RWPE1 (cell line): ENCODE measurements at regions not wholly inside any gene's neighbourhood (a gene's known extent, or its start where the extent isn't known, plus 50 kb on each side); places are given as distances from the start of the nearest gene placed in this dataset.

ENCODE experiments used
- CTCF ChIA-PET: fragments of 350-600 bp; sonication (Branson Sonifier 250); formaldehyde crosslinking; extraction: SDS; loops from one replicate; lab custom pipeline; 2021; lab: Yijun Ruan, JAX
- POLR2A ChIA-PET: fragments of 400-600 bp; formaldehyde crosslinking; extraction: SDS; loops from one replicate; lab custom pipeline; 2020; ENCODE audit warnings: antibody characterized with exemption; ENCODE audit not compliant: low non-redundant PET; lab: Yijun Ruan, JAX
- DNase-seq: peaks from one replicate; pipeline ENCODE4 v3.0.0; 2012; ENCODE audit warnings: low spot score
- H3K27ac ChIP-seq: fragments of 450-650 bp; 2 replicates; pipeline ENCODE4 v1.5.1; 2017
- TF ChIP-seq, protein P1 (sequence below): fragments of 450-650 bp; conservative IDR thresholded peaks from 2 replicates; pipeline ENCODE4 v1.5.1; 2017; ENCODE audit warnings: low read depth, mild to moderate bottlenecking

DNA sequence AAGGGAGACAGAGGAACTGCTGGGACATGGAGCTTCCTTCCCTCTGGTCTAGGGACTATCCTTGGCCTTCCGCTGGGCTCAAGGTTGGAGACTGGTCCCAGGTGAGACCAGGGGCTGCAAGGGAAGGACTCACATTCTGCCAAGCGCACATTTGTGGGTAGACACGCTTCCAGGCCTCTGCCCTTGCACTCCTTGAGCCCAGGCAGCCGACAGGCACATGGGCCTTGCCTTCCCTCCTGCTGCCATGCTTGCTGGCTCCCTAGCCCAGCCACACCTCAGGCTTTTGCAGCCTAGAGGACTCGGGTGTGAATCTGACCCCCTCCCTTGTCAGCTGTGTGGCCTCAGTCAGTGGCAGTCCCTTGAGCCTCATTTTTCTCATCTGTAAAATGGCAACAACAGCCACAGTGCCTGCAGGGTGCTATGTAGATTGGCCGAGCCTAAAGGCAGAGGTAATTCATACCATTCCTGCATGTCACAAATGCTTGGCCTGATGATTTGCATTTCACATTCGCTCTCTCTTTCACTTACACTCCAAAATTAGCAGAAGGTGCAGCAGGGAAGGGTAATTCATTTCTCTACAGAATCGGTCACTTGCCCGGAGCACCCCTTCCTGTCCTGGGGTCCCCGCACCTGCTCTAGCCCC, 57.6 kb upstream of the NECTIN1 start:
- CTCF ChIA-PET = no interaction called here
- TF ChIP-seq, protein P1, sequence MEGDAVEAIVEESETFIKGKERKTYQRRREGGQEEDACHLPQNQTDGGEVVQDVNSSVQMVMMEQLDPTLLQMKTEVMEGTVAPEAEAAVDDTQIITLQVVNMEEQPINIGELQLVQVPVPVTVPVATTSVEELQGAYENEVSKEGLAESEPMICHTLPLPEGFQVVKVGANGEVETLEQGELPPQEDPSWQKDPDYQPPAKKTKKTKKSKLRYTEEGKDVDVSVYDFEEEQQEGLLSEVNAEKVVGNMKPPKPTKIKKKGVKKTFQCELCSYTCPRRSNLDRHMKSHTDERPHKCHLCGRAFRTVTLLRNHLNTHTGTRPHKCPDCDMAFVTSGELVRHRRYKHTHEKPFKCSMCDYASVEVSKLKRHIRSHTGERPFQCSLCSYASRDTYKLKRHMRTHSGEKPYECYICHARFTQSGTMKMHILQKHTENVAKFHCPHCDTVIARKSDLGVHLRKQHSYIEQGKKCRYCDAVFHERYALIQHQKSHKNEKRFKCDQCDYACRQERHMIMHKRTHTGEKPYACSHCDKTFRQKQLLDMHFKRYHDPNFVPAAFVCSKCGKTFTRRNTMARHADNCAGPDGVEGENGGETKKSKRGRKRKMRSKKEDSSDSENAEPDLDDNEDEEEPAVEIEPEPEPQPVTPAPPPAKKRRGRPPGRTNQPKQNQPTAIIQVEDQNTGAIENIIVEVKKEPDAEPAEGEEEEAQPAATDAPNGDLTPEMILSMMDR = no peak

DNA sequence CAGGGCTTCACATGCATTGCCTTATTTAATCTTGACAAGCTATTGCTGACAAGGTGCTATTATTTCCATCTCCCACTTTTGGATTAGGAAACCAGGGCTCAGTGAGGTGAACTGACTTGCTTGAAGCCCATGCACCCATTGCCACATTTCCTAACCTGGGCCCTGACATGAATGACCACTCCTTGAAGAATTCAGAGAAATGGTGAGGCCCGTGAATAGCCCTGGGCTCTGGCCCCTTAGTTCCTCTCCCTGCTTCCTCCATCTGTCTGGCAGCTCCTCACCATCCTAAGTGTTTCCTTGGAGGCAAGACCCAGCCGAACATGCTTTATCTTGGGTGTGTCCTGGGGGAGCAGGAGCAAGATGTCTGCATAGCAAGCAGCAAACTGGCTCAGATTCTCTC, 56.1 kb upstream of the NECTIN1 start:
- POLR2A ChIA-PET = no interaction called here
- H3K27ac ChIP-seq = no peak overlapping the region
- DNase-seq = no peak
- CTCF ChIA-PET = interaction anchor here (0.6 kb wide), 1 partner anchor 519 kb away, joined by 3 read pairs; no protein-coding TSS in a partner anchor
- TF ChIP-seq, protein P1 = no peak

More for the DNA sequence above, 57.6 kb upstream of the NECTIN1 start:
- POLR2A ChIA-PET = no interaction called here
- H3K27ac ChIP-seq = no peak overlapping the region
- no peak for DNase-seq

DNA sequence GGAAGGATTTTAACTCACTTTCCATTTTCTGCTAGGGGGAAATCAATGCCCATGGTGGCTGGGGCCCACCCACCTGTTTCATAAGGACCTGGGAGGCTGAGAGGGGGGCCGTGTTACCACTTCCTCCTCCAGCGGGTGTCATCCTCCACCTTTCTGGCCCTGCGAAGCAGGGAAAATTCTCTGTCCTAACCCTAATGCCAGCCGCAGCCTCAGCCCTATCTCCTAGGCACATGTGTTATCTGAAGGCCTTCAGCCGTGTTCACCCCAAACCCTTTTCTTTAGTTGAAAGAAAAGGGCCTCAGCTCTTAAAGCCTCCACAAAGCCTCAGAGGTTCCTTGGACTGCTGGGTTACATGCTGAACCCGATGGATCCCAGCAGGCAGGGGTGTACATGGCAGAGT, 55.4 kb upstream of the NECTIN1 start:
- POLR2A ChIA-PET = no interaction called here
- TF ChIP-seq, protein P1 = no peak
- CTCF ChIA-PET = no interaction called here
- DNase-seq = no peak
- H3K27ac ChIP-seq = no peak overlapping the region

DNA sequence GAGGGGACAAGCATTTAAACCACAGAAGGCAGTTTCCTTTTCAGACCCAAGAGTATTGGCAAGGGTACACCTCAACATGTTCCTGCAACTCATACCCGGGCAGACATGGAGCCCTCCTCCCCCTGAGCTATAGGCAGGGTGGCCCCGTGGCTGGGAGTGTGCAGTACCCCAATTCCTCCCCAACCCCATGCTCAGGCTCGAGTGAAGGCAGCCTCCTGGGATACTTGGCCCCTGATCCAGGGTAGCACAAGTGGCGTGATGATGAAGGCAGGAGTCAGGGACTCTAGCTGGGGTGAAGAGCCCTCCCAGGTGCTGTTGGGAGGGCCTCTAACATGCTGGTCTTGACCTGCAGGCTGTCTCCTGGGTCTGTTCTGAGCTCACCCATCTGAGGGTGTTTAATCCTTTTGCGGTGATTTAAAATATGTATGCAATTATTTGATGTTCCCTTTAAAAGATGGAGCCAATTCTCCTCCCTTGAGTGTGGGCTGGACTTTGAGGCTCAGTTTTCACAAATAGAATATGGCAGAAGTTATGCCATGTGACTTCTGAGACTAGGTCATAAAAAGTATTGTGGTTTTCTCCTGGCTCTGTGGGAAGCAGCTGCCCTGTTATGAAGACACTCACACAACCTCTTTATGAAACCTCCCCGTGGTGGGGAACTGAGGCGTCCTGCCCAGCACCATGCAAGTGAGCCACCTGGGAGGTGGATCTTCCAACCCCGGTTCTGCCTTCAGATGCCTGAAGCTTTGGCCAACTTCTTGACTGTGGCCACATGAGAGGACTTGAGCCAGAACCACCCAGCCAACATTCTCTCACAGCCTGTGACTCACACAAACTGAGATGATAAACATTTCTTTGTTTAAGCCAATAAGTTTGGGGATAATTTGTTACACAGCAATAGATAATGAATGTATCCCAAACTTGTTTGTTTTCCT, 54.7 kb upstream of the NECTIN1 start:
- no peak overlapping the region for H3K27ac ChIP-seq
- ChIA-PET POLR2A (no interaction called here), CTCF (no interaction called here)
- TF ChIP-seq, protein P1 = no peak
- DNase-seq = no peak

DNA sequence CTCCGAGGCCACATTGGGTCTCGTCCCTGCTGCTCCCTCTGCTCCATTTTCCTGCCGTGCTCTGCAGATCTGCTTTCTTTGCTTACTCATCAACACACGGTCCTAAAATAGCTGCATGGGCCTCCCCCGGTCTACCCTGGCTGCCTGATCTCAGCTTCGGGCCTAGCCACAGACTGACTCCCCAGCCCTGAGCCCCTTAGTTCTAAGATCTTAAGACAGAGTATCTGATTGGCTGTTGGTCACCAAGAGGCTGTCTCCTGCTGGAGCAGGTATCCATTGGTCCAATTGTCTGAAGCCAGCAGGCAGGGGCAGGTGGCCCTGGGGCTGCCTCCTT, 53.7 kb upstream of the NECTIN1 start:
- H3K27ac ChIP-seq = no peak overlapping the region
- no peak for DNase-seq
- TF ChIP-seq, protein P1 = no peak
- ChIA-PET POLR2A (no interaction called here), CTCF (no interaction called here)

DNA sequence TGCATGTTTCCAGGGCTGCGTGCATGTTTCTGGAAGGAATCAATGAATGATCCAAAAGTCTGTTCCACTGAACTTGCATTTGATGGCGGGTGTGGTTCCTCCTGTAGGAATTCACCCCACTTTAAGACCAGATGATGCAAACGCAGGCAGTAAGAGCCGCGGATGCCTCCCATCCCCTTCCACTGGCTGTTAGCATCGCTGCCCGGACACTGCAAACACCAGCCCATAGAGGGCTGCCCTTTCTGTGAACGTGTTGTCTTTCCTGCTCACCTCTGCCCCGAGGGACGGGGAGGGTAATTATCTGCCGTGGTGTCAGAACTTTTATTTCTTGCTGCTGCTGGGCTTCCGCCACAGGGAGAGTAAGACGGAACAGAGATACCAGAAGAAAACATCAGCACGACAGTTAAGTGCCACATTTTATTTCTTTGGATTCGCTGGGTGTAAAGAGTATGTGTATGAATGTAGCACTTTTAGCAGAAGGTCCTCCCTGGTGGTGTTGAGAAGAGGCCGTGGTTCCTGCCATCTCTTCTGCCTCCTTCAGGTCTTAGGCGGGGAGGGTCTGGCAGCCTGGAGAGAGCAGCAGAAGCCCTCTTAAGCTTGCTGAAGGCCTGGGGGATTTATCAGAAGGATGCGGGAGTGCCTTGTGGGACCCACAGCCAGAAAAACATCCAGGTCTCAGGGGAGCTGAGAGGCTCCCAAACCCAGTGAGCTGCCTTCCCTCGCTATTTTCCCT, 53.2 kb upstream of the NECTIN1 start:
- CTCF ChIA-PET = no interaction called here
- DNase-seq = no peak
- TF ChIP-seq, protein P1 = no peak
- POLR2A ChIA-PET = no interaction called here
- no peak overlapping the region for H3K27ac ChIP-seq
